Ovary (tissue), 3 donors: ENCODE measurements at regions not wholly inside any gene's neighbourhood (a gene's known extent, or its start where the extent isn't known, plus 50 kb on each side); places are given as distances from the start of the nearest gene placed in this dataset.

Experiments
- EP300 ChIP-seq: sonication (generic); formaldehyde crosslinking; IDR thresholded peaks from one replicate; pipeline ENCODE4 v1.6.1; 2017; ENCODE audit warnings: antibody characterized with exemption
- POLR2A ChIP-seq: fragments of 450-650 bp; IDR thresholded peaks from one replicate; pipeline ENCODE4 v1.6.1; 2017; ENCODE audit warnings: antibody characterized with exemption, mild to moderate bottlenecking, moderate library complexity
- TF ChIP-seq, protein P1 (sequence below), 3 donors: fragments of 450-650 bp in 2 of 3; fragments of 200-600 bp in 1 of 3; IDR thresholded peaks; one replicate each; pipeline versions ENCODE4 v1.5.1 to v1.8.0; 2016 to 2022; ENCODE audit warnings: antibody characterized with exemption in 3 of 3, mild to moderate bottlenecking in 1 of 3
- donor health status: DM: no; HTN: no; CAD: no.

DNA sequence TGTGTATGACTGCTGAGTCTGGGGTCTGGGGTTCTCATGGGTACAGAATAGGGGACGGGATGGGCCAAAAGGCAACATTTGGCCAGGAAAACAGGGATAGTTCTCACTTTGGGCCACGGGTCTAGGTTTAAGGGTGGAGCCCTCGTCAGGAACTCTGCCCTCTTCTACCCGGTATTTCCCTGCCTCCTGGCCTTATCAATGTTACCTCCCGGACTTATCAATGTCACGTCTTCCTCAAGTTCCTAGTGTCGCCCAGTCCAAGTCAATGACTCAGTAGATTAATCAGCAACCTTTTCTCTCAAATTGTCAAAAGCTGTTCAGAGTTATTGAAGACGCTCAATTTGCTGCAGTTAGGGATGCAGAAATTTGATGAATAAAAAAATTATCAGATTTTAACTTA, 234.8 kb downstream of the B3GLCT start:
- TF ChIP-seq, protein P1, sequence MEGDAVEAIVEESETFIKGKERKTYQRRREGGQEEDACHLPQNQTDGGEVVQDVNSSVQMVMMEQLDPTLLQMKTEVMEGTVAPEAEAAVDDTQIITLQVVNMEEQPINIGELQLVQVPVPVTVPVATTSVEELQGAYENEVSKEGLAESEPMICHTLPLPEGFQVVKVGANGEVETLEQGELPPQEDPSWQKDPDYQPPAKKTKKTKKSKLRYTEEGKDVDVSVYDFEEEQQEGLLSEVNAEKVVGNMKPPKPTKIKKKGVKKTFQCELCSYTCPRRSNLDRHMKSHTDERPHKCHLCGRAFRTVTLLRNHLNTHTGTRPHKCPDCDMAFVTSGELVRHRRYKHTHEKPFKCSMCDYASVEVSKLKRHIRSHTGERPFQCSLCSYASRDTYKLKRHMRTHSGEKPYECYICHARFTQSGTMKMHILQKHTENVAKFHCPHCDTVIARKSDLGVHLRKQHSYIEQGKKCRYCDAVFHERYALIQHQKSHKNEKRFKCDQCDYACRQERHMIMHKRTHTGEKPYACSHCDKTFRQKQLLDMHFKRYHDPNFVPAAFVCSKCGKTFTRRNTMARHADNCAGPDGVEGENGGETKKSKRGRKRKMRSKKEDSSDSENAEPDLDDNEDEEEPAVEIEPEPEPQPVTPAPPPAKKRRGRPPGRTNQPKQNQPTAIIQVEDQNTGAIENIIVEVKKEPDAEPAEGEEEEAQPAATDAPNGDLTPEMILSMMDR (IDR thresholded peaks at IDR 0.05): no peak
- TF ChIP-seq EP300: no peak
- no peak for TF ChIP-seq POLR2A
